Stimulated activated CD4-positive, alpha-beta T cell treated with anti-CD3 and anti-CD28 coated beads, Interleukin-4, amount 100 ng/mL, for 48 hours (primary cell): ENCODE measurements at regions not wholly inside any gene's neighbourhood (a gene's known extent, or its start where the extent isn't known, plus 50 kb on each side); places are given as distances from the start of the nearest gene placed in this dataset.

Source experiments
- DNase-seq, 2 donors: peaks; one replicate each; pipeline ENCODE4 v3.0.0-alpha.2; 2020; ENCODE audit warnings: low read depth in 2 of 2

DNA sequence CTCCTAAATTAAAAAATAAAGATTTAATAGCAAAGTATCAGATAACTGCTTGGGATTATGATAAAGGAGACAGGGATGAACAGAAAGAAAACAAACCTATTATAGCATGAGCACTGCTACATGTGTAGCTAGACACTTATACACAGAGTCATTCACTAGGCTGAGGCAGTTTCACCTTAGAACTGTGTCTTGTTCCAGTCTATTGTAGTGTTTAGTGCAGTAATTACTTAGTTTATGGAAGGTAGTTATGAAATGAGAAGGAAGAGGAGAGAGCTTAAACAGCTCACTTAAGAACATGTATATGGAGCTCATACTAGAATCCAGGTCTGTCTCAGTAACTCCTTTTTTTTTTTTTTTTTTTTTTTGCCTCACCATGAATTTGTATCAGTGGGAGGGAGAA is 441.4 kb downstream of the PDCD6IP start:
- DNase-seq: no peak

DNA sequence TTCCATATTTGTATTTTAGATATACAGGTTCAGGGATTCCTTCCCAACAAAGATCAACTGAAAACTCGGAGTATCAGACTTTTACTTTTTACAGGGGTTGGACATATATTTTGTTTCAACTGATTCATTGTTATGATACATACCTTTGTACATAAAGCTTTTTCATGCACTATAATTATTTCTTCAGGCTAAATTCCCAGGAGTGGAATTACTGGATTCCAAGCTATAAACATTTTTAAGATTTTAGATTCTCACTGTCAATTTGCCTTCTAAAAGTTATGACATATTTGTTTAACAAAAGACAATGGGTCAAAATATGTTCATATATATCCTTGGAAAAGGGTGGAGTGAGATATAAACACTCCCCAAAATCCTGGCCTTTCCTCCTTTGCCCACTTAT is 449.0 kb downstream of the PDCD6IP start:
- no peak for DNase-seq

DNA sequence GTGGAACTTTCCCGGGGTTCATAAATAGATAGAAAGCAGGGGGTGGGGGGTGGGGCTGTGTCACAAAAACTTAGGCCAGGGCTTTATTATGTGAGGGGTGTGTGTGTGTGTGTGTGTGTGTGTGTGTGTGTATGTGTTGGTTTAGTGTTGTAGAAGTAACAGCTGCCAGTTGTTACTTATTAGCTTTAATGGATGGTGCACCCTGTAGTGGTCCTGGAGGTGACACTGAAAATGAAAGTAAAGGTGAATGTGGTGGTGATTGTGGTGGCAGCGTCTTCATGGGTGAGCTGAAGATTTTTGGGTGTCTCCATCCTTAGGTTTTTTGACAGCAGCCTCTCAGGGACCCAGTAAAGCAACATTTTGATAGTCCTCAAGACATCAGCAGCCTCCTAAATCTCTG is 449.9 kb downstream of the PDCD6IP start:
- no peak for DNase-seq

DNA sequence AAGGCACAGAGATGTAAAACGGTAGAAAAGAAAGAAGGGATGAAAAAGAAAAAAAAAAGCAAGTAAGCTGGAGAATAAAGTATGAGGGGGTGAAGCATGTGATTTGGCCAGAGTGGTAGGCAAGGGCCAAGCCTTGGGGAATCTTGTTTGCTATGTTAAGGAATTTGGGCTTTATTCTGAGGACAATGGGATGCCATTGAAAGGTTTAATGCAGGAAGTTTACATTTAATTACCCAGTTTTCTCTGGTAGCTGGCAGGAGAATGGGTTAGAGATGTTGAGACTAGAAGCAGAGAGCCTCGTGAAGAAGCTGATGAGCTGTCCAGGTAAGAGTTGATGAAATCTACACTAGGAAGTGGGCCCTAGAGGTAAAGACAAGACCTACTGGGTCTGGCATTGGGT is 455.9 kb downstream of the PDCD6IP start:
- DNase-seq: no peak

DNA sequence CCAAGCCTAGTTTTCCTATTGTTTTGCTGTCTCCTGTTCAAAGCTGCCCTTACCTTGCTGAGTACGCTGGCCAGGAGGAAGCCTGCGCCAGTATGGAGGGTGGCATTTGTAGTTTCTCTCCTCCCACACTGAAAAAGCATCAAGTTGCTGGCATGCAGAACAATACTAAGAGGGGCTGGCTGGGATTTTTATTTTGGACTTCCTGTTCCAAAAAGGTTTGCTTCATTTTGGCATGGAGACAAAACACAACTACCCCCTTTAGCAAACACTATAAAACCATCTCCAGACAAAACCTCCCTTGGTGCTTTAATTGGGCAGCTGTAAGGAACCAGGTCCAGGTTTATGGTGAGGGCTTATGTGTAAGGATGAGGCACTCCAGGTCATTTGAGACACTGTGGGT is 457.6 kb downstream of the PDCD6IP start:
- no peak for DNase-seq

DNA sequence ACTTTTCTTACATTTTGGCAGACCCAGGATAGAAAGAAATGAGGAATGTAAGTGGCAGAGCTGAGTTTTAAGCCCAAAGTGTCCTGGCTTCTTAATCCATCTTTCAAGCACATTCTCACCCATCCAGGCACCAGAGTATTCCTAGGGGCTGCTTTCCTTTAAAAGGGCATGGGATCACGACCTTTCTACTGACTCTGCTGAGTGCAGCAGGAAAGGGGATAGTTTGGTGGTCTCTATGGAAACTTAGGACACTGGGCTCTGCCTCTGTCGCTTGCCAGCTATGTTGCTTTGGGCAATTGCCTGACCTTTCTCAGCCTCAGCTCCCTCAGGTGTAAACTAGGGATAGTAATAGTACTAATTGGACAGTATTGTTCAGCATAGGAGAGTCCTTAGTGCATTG is 458.4 kb downstream of the PDCD6IP start:
- DNase-seq: no peak

DNA sequence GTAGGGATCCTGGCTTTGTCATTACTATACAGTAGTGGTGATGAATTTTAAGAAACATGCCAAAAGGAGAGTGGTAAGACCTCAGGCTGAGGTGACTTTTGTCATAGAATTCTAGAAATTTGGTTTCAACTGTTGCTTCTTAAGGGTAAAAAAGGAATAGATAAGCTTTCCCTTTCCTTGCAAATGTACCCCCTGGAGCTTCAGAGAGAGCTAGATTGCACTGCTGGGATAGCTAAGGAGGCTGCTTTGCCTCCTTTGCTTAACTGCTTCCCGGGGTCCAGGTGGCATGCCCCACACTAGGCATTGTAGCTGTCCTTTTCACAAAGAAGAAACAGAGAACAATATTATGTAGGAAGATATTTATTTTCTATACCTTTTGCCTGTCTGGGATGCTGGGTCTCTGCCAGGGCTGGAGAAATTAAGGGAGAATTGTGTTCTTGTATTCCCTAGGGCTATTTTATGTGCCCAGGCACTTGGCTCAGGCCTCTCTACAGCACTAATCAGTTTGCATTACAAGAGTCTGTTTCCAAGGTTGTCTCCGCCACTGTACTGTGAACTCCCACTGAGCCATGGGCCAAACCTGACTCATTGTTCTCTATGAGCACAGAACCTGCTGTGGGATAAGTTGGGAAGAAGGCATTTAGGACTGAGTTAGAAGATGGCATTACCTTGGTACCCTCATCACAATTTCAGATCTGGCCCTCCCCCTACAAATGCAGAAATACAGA is 460.0 kb downstream of the PDCD6IP start:
- no peak for DNase-seq

DNA sequence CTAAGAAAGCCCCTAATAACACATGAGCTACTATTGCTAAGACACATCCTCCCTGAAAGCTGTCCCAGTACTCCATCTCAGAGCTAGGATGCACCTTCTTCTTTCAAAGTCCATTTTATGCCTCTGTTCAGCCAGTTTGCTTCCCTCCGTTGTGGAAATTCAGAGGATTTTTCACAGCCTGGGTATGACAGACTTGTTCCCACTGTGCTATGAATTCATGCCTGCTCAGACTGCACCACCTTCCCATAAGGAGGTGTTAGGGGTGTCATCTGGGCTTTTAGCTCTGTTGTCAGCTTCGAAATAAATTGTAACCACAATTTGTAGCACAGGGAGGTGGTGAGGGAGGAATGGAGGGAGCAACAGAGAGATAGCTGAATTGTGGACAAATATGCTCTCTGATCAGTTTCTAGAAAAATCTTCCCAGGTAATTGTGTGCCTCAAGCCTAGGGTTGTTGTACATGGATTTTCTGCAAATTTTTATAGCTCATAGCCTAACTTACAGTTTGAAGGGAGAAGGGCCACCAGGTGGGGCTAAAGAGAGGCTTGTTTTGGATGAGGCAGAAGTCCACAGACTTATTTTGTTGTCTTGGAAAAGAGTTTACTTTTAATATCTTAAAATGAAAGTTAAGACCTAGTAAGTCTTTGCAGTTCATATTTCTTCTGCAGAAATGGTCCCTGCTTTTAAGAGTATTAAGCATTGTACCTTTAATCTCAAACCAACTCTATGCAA is 462.0 kb downstream of the PDCD6IP start:
- peak; percentile 6 to 40 for DNase-seq

DNA sequence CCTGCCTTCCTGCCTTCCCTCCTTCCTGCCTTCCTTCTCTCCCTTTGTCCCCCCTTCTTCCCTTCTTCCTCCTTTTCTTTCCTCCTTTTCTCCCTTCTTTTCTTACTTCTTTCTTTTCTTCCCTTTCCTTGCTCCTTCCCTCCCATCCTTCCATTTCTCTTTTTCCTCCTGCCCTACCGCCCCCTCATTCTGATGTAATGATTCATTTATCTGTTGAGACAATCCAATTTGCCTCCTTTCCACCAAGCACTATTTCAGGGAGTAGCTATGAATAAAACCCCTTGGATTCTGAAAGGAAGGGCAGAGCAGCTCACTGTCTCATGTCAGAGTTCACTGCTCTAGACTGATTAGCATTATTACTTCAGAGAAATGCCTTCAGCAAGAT is 462.6 kb downstream of the PDCD6IP start:
- no peak for DNase-seq

DNA sequence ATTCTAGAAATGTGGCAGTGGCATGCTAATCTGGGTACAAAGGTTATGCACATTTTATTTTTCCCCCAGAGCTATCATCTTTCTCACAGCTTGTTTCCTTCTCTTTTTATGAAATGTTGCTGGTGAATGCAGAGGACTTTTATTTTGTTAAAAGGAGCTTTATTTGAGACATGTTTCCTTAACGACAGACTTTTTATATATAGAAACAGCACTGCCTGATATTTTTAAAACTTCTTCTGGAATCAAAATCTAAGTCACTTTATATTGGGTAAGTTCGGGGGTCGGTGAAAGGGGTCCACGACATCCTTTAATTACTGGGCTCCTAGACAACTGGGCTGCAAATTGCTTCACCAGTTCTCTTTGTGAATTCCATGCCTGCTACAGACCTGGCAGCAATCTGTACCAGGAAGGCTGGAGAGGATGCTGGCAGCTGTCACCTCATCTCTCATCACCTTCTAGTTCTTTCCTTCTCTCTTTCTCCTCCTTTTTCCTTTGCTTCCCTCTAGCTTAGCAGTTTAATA is 464.7 kb downstream of the PDCD6IP start:
- no peak for DNase-seq

DNA sequence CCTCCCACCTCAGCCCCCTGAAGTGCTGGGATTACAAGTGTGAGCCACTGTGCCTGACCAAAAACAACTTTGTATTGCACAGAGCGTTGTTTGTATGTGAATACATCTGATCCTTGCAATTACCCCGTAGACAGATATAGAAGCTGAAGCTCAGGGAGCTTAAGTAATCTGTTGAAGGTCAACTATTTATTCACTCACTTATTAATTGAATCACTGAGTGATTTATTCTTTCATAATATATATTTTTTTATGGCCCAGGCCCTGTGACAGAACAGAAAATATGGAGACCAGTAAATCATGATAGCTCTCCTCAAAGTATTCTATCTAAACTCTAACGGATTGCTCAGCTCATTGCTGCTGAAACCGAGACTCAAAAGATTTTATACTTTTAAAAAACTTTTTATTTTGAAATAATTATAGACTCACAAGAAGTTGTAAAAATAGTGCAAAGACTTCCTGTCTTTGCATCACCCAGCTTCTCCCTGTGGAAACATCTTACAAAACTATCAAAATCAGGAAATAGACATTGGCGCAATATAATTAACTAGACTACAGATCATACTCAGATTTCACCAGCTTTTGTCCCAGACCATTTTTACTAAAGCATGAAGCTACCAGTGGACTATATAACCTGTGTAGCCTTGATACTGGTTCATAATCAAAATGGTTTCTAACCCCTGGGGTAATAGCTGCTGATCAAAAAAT is 466.1 kb downstream of the PDCD6IP start:
- no peak for DNase-seq

DNA sequence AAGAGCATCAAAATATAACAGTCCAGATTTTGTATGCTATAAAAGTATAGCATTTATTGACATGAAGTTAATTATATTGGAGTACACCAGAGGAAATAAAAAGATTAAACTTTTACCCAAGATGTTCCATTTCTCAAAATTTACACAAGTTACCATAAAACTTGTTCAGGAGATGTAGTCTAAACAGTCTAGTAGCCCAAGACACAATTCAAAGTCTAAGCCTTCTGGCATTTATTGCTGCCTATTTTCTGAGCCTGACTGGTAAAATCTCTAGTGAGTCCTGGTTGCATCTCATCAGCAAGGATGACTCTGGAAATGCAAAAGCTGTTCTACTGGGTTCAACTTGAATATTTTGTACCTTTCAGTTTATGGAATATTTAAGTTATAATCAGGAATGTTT is 468.7 kb downstream of the PDCD6IP start:
- DNase-seq: no peak

DNA sequence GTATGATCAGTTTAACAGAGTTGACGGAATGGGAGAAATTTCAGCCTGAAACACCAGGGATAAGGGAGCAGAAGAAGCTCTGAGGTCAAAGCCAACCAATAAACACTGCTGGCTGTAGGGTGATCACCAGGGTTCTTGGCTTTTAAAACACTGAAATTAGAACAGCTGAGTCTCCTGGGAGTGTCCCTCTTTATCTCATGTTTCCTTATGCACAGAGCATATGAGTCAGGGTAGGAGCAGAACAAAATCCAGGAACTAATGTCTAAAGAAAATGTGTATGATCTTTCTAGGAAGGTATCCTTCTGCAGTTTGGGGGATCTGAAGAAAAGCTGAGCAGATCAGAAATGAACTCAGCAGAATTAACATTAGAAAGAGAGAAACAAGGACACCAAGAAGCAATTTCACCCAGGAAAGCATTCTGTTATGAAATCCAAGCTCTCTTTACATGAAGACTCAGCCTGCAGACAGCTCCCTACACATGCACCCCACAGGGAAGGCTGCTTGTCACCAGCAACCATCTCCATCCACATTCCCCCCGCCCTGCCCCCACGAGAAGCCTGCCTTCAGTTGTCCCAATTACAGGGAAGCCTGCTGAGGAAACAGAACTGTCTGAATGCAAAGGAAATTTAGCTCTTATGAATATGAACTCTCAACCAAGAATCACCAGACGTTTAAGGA is 469.7 kb downstream of the PDCD6IP start:
- DNase-seq: no peak

DNA sequence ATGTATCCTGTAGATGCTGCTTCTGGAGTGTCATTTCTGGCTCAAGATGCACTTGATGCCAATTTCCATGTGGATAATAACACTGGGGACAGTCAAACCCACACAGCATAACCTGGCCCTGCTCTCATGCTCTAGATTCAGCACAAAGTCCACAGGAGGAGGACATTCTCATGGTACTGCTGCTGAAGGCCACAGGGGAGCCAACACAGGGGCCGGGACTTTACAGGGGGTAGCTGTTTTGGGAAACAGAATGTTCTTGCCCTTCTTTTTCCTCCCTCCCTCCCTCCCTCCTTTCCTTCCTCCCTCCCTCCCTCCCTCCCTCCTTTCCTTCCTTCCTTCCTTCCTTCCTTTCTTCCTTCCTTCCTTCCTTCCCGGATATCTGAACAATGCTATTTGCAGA is 477.4 kb downstream of the PDCD6IP start:
- no peak for DNase-seq

DNA sequence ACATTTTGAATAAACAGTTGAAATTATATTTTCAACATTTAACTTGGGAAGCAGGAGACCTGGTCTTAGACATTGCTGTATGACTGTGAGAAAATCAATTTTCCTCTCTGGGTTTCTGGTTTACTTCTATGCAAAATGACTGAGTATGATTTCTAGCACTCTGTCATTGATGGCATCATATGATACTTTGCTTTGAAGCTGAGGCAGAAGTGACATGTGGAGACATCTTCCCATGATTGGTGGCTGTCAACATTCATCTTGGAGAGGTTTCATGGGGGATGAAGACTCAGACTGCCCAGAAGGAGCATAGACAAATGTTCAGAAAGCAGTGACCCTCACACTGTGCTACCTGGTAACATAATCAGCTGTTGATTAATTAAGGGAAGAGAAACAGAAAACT is 477.9 kb downstream of the PDCD6IP start:
- no peak for DNase-seq

DNA sequence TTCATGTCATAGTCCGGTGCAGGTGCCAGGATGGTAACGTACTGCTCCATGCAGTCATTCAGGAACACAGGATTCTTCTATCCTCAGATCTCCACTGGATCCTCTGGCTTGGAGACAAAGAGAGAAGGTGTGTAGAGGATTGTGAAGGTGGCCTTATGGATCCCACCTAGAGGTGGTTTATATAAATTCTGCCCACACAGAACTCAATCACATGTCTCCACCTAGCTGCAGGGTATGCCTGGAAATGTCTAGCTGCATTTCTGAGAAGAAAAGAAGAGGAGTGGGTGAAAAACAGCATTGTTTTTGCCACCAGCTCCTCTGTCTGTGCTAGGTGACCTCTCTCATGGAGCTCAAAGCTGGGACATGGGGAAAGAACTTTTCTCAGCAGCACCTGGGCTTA is 478.7 kb downstream of the PDCD6IP start:
- DNase-seq: no peak

DNA sequence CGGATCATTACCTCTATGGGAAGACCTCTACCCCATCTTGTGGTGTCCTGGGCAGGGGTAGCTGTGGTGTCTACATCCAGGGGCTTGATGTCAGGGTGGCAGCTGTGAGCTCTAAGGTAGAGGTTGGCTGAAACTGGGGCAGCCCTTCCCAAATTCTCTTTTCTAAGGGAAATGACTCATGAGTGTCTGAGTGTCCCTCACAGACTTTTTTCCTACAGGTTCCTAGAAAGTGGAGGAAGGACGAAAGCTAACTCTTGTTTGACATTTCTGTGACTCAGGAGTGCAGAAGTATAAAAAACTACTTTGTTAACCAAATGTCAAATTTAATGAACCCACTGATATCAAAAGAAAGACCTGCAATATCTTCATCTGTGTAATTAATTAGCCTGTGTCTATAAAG is 481.5 kb downstream of the PDCD6IP start:
- DNase-seq: no peak

DNA sequence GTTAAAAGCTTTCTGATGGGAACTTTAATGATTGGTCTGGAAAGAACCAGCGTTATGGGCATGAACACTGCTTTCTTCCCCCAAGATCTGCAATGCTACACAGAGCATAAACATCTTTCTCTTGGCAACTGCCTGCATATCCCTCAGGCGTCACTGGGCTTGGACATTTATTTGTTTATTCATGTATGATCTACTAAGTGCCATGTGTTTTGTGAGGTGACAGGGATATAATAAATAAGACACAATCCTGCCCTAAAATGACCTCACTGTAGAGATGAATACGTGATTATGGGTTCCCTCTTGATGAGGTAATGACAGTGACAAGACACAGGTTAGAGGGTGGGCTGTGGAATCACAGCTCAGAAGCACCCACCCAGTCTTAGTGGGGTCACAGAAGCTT is 485.3 kb downstream of the PDCD6IP start:
- no peak for DNase-seq

DNA sequence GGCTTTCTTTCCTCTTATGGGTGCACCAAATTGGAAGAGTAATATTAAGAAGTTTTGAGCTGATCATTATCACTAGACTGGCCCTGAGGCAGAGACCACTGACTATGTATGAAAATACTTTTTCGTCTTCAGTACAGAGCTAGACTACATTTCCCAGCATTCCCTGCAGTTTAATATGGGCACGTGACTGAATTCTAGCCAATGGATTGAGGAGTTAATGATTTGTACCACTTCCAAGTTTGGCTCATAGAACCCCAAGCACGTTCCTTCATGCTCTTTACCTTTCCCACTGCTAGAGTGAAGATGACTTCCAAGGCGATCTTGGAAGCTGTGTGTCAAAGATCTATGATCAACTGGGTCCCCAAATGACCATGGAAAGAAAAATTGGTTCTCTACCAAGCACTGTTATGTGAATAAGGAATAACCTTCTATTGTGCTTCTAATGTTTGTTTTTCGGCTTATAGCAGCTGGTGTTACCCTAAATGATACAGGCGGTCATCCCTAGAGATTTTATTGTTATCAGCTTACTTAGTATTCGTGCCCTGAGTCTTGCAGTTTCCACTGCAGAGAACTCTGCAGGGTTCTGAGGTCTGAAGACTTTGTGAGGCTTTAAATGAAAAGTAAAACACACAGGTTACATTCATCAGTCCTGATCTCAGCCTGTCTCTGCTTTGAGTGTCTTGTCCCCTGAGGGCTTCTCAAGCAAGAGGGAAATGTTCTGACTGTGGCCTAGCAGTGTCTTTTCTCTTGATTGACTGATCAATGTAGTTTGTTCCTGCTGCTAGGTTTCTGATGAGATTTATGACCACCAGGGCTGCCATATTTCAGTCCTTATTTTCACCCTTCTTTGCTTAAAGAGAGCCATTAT is 486.8 kb downstream of the PDCD6IP start:
- DNase-seq: no peak

DNA sequence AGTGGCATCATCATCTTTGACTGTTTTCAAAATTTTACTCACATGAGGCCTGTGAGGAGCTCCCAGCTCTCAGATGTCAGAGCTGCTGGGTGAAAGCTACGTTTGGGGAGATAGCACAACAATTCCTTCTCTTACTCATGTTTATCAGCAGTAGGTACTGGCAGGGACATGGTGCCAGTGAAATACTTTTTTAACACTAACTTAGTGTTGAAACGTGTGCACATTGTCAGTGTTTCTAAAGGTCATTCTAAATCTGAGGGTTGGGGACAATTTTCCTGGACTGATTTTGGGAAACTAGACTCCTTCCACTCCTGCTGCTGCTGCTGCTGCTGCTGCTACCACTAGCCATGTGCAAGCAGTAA is 487.4 kb downstream of the PDCD6IP start:
- DNase-seq: no peak

DNA sequence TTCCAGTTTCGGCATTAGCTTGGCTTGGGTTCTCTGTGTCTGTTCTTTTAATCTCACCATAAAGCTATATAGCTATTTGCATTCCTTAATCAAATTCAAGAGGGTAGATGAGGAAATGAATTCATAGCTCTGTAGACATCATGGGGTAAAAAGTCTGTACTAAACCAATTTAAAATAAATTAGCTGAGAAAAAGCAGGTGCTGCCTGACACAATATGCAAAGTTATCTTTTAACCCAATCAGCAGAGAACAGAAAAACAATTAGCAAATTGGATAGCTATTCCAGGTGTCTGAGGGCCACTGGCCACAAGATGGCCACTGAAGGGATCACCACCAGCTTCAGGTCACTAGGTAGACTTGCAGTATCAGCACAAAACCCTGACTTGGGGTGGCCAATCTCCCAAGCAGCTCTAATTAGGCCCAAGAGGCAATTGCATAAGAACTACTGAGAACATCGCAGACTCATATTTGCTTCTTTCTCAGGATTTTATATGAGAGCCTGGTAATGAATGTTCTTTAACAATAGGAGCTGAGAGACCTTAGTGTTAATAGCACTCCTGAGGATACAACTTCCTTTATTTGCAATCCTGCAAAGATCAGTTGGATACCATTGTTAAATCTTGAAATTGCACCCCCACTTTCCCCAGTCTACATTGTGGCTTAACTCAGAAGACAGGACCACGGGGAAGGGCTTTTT is 494.3 kb downstream of the PDCD6IP start:
- DNase-seq: no peak
